Forelimb muscle (tissue), 1 donor: ENCODE measurements at regions not wholly inside any gene's neighbourhood (a gene's known extent, or its start where the extent isn't known, plus 50 kb on each side); places are given as distances from the start of the nearest gene placed in this dataset.
"Not testable (repeated sequence)": the region's sequence is repeated elsewhere in the genome, so short reads cannot be mapped to it uniquely, and the experiment has no call there.

Source experiments
- DNase-seq: peaks from one replicate; pipeline ENCODE4 v3.0.0-alpha.2; 2013; ENCODE audit warnings: low read depth

DNA sequence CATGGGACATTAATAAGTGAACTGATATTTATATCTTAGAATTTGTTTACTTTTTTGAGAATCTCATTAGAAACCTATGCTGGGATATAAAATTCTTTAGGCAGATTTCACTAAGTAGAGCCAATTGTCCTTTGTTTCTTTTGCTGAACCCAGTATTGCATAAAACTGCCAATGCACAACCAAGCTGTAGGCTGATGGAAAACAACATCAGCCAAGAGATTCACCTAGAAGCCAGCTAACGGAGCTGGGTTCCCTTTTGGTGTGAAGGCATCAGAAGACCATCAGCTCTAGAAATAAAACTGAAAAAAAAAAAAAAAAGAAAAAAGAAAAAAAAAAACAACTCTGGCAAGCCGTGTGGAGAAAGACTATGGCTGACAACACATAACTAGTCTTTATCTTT lies 328.2 kb upstream of the PDE3A start:
- no peak for DNase-seq

DNA sequence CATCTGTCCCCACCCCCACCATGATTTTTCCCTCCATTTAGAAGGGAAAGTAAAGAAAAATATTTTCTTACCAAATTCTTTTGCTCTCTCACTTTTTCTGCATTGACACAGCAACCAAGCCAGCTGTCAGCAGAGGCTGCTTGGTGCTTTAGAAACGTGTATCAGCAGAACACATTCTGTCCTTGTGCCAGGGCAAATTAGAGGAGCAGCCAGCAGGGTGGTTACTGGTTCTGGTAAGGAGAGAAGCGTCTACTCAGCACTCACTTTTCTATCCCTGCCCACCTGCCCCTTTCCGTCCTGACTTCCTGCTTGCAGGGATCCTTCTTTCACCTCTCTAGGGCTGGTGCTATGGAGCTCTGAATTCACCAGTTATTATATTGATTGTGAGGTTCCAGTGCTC lies 327.5 kb upstream of the PDE3A start:
- DNase-seq: no peak

DNA sequence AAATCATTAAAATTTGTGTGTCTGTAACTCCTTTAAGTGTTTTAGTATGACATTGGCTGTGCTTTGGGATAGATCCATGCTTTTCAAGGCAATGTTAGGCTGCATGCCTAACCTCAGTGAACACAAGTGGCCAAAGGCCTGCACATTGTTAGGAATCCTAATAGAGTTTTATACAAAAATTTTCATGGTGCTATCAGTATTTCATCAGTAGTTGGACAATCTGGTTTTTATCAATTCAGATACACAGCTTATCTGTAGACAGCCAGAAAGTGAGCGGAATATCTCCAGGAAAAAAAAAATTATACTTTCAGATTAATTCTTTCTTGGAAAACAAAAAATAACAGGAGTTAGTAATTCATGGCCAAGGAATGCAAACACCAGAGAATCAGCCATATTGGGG lies 324.0 kb upstream of the PDE3A start:
- DNase-seq: peak; percentile 20

DNA sequence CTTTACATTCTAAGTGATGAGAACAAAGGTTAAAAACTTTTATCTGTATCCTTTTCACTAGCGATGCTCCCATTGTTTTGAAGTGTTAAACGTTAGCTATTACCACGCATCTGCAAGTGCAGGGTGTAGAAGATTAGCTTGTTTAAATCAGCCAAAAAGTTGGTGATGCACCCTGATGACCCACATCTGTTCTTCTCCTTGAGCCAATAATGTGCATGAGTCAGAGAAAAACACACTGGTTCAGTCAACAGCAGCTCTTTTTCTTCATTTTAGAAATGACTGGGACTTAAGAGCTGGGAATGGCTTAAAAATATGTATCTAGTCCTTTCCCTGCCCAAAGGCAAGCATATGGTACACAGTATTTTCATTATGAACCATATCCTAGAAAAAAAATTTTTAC lies 323.5 kb upstream of the PDE3A start:
- DNase-seq: peak; percentile 36

DNA sequence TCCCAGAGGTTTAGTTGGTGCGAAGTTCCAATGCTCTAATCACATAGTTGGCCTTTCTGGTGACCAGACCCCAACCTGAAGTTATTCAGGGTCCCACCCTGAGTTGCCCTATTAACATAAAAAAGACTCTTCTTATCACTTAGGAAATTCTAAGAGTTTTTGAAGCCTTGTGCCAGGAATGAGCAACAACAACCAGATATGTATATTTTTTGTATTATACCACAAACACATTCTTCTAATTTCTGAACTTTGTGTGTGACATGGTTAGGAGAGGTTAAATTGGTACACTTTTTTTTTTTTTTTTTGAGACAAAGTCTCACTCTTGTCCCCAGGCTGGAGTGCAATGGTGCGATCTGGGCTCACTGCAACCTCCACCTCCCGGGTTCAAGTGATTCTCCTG lies 320.4 kb upstream of the PDE3A start:
- DNase-seq: no peak

DNA sequence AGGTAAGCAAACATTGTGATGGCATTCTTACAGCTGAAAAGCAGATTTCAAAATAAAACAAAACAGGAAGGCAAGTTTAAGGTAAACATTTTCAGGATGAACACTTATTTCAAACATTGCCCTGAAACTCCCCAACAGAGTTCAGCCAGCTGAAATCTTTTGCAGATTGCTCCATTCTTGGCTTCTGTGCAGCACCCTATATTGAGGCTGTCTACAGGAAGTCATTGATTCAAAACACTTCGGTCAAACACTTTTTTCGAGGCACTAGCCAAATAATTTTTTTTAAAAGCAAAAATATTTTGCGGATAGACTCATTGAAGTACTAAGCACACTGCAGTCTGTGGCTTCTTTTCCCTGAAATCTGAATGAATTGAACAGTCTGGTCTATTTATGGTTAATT lies 318.1 kb upstream of the PDE3A start:
- no peak for DNase-seq

DNA sequence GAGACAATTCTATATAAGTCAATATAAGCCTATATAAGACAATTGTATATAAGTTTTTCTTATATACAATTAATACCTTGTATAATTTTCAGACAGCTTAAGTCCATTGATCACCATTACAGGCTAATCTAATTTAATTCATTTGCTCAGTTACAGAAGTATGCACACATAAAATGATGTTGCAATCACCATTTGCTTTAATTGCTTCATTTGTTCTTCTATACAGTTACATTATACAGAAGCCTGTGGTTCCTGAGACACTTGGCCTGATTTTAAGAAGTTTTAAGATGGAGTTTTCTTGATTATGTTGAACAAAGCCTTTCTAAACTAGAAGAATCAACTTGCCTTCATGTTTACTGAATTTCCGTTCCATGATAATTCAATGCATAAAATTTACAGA lies 314.6 kb upstream of the PDE3A start:
- DNase-seq: no peak

DNA sequence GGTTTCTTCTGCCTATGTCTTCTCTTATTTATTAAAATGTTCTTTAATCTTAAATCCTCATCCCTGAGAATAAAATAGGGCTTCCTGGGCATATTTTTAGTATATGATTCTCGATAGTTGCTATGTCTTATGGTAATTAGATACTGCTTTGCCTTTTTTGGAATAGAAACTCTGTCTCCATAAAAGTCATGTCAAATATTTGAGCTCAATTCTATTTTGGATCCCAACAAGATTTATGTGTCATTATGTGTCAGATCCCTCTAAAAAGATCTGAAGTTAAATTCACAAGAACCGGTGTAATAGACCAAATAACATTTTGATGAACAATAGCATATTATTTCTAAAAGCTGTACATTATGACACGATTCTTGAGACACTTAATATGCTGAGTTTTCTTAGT lies 312.5 kb upstream of the PDE3A start:
- no peak for DNase-seq

DNA sequence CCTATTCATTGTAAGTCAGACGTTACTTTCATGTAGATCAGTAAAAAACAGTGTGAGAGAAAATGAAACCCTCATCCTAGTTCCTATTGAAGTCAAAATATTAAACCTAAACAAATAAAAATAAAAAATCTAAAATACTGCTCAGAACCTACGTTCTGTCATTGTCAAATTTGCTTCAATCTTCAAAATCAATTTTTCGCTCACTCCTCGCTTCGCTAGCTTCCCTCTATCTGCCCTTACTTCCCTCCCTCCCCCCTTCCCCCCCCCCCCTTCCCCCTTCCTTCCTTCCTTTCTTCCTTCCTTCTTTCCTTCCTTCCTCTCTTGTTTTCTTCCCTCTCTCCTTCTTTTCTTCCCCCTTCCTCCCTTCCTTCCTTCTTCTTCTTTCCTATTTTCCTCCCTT lies 310.9 kb upstream of the PDE3A start:
- DNase-seq: no peak

DNA sequence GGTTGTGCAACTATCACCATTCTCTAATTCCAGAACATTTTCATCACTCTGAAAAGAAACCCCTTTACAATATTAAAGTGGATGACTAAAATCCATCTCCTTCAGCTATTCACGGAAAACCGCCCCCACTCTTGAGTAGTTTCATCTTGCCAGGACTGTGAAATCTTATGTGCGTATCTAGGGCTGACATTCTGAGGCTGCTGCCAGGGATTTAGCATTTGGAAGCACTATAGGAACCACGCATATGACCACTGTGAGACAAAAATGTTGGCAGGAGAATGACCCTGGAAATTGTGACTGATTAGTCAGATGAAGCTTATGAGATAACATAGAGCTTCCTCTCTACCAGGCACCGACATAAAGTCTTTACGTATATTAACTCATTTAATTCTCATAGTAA lies 305.2 kb upstream of the PDE3A start:
- DNase-seq: peak; percentile 13

DNA sequence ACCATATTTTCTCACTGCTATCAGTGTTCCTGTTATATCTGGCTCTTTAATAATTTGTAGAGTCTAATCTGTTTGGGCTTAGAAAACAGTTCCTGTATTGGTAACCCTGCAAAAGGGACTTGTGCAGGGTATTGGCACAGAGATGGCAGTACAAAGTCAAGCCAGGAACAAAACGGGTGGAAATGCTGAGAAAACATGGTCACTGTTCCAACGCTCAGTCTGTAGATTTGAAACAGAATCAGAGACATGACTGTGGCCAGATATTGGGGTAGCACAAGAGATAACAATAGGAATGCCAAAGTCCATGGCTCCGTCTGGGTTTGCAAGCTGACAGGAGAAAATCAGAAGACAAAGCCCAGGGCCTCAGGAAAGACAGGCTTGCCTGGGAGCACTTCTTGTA lies 290.7 kb upstream of the PDE3A start:
- no peak for DNase-seq

DNA sequence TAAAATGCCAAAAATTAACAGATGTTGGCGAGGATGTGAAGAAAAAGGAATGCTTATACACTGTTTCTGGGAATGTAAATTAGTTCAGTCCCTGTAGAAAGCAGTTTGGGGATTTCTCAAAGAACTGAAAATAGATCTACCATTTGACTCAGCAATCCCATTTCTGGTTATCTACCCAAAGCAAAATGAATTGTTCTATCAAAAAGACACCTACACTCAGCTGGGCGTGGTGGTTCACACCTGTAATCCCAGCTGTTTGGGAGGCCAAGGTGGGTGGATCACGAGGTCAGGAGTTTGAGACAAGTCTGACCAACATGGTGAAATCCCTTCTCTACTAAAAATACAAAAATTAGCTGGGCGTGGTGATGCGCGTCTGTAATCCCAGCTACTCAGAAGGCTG lies 279.3 kb upstream of the PDE3A start:
- DNase-seq: no peak

DNA sequence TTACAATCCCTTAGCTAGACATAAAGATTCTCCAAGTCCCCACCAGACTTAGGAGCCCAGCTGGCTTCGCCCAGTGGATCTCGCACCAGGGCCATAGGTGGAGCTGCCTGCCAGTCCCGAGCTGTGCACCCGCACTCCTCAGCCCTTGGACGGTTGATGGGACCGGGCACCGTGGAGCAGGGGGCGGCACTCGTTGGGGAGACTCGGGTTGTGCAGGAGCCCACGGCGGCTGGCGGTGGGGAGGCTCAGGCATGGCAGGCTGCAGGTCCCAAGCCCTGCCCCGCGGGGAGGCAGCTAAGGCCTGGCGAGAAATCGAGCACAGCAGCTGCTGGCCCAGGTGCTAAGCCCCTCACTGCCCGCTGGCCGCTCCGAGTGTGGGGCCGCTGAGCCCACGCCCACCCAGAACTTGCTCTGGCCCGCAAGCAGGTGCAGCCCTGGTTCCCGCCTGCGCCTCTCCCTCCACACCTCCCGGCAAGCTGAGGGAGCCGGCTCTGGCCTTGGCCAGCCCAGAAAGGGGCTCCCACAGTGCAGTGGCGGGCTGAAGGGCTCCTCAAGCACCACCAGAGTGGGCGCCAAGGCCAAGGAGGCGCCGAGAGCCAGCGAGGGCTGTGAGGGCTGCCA lies 275.0 kb upstream of the PDE3A start:
- not testable (repeated sequence) for DNase-seq

DNA sequence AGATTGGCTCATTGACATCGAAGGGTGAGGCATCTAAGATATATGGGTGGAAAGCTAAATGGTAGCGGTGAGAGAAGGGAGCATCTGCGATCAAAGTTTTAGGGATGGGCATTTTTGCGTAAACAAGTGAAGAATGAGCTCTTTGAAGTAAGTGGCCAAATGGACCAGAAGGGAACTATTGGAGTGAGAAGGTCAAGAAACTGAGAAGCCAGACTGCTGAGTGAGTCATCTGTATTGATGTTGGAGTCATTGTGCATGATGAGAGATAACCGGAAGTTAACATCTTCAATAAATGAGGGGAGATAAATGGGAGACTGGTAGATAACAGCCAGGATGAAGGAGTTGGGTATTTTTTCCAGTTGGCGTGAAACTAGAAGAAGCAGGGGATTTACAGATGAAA lies 271.9 kb upstream of the PDE3A start:
- no peak for DNase-seq

DNA sequence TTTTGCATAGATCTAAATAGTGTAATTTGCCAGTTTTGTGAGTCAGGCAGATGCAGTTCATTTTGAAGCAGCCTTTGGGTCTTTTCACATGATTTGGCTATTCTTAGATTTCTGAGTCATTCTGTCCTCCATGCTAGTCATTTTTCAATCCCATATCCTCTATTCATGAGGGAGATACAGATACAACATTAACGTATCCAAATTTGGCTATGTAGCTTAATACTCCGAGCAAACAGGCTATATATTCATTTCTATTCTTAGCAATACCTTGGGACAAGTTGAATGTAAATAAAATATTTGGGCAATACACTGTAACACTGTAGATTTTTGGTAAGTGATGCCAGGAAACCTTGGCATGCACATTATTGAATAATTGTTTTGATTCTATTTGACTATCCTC lies 270.7 kb upstream of the PDE3A start:
- DNase-seq: peak; percentile 41

DNA sequence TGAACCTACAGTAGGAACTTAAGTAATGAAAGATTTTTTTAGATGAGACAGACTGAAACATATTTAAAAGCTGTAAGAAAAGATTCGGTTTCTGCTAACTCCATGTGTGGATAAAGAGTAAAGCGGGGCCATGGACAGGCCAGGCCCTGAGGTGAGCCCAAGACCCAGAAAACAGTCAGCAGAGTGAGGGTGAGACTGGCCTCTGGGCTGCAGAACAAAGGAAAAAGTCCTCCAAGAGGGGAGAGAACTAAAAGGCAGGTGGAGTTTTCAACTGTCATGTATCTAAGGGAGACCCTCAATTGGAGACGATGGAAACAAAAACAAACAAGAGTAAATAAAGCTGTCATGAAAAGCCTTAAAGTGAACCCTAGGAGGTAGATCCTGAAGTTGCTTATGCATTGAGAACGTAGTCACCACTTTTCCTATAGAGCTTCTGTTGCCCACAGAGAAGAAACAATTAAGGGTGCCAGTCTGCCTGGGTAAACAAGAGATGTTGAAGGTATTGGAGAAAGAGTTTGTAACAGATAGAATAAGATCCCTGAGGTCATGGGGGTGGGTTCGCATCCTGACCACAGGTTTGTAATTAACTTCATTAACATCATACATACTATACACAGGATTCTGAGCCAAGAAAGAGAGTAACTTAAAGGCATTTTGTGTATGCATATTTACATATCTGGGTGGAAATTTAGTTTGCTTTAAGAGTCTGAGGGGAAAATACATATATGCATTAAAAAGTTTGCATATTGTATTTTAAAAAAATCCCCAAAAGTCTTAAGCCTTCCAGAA lies 268.7 kb upstream of the PDE3A start:
- DNase-seq: no peak

DNA sequence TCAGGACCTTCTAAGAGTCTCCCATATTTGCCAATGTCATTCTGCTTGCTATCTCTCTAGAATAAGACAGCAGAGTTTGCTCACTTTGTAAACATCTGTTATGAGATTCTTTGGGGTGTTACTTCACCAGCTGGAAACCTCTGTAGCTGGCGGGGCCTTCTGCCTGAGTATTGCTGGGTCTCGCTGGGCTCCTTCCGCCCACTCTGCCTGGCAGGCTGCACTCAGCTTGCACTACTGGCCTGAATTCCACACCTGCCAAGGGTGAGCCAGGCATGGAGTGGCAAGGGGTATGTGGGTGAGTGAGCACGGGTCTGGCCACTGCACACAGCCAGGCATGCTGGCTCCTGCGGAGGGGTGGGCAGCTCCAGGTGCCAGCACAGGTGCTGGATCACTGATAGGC lies 267.3 kb upstream of the PDE3A start:
- no peak for DNase-seq

DNA sequence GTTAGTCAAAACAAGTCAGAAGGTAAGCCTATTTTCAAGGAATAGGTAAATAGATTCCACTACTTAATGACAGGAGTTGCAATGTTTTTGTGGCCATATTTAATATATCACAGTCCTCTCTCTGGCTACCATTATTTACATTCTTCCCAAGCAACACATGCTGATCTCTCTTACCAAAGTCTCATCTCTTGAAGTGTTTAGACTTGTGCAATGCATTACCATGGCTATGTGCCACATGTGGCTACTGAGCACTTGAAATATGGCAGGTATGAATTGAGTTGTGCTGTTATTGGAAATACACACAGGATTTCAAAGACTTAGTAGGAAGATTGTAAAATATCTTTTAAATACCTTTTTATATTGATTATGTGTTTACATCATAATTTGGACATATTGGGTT lies 262.4 kb upstream of the PDE3A start:
- no peak for DNase-seq

DNA sequence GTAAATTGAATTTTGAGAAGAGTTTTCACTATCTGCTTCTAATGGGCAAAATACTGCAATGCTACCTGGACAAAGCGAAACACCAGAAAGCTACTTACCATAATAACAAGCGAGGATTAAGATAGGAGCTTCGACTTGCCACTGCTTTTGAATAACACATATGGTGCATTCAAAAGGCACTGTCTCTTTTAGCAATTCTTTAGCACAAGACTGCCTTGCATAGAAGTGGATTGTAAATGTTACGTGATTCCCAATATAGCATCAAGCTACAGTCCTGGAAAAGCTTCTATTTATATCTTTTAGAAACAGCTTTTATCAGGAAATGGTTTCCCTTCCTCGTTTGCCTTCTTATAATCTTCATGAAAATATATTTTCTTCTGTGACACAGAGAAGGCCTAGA lies 258.7 kb upstream of the PDE3A start:
- no peak for DNase-seq

DNA sequence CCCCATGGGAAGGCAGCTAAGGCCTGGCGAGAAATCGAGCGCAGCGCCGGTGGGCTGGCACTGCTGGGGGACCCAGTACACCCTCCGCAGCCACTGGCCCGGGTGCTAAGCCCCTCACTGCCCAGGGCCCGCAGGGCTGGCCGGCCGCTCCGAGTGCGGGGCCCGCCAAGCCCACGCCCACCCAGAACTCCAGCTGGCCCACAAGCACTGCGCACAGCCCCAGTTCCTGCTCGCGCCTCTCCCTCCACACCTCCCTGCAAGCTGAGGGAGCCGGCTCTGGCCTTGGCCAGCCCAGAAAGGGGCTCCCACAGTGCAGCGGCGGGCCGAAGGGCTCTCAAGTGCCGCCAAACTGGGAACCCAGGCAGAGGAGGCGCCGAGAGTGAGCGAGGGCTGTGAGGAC lies 253.0 kb upstream of the PDE3A start:
- not testable (repeated sequence) for DNase-seq

DNA sequence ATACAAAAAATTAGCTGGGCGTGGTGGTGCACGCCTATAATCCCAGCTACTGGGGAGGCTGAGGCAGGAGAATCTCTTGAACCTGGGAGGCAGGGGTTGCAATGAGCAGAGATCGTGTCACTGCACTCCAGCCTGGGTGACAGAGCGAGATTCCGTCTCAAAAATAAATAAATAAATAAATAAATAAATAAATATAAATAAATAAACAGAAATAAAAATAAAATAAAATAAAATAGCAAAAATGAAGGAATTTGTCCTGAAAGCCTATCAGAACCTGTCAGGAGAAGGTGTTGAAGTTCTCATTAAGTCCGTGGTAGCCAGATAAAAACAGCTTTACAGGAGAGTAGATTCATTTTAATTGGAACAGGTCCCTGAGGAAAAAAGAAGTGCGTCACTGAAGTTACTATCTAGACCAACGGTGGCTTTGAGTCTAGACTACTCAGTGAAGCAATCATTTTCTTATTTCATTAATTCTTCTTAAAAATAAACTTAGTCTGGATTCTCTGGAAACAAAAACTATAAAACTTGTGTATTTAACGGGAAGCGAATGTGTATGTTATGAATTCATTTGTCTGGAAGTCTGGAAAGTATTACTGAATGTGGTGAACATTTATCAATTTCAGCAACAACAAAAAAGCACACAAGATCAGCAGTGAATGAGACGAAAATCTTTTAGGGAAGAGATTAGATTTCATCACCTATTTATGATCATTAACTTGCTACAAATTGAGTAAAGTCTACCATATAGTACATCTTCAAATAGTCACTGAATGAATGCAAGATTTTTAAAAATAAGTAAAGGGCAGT lies 248.5 kb upstream of the PDE3A start:
- DNase-seq: no peak

DNA sequence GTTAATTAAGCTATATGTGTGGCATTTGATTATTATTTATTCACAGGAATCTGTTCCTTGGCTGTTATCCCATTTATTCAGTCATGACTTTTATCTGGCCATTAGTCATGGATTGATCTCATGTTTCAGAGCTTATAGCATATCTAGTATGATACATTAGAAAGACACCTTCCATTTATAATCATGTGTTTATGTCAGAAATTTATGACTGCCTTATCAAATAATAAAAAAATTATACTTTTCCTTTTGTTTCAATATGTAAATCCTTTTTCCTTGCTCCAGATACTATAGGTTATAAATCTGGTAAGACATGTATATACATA lies 248.0 kb upstream of the PDE3A start:
- no peak for DNase-seq

DNA sequence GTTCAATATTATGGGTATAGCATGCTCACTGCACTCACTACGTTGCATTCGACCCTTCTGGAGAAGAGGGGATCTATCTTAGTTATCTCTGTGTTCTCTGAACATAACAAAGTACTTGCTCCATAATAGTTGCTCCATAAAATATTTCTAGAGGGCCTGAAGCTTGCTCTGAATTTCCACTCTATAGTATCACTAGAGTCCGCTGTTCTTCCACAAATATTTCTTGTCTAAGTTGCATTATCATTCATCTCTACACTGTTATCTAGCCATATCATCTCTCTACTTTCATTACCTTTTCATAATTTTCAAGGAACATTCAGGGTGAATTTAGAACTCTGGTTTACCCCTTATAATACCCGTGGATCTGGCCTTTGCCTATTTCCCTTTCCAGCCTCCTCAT lies 246.1 kb upstream of the PDE3A start:
- DNase-seq: no peak
